ENCODE measurements at regions not wholly inside any gene's neighbourhood (a gene's known extent, or its start where the extent isn't known, plus 50 kb on each side); places are given as distances from the start of the nearest gene placed in this dataset.

GRCh38 chr6:119672725-119673124, 323.2 kb upstream of the MAN1A1 start:
- Mint-ChIP-seq H3K4me1 (peaks cover 28% of the 10 kb centered on the region), H3K9me3 (no peaks in the 10 kb centered on the region), H3K36me3 (ENCODE audit: low read depth) (no peaks in the 10 kb centered on the region), H3K27me3 (ENCODE audit: insufficient read depth, low read depth, poor library complexity) (peaks cover 2% of the 10 kb centered on the region), H3K4me3 (no peak overlapping the region), H3K27ac (peak overlapping the region; percentile 19; the same call in 1 of the 2 replicates)
- DNase-seq (ENCODE audit: low spot score): peak; percentile 56
- H3K4me1 ChIP-seq (ENCODE audit: insufficient read depth): peaks cover 15% of the 10 kb centered on the region
- H3K79me2 ChIP-seq (replicated peaks; ENCODE audit: insufficient read depth): no peaks in the 10 kb centered on the region
- peaks cover 3% of the 10 kb centered on the region; the same call in 1 of the 2 replicates for H3K9me2 ChIP-seq (ENCODE audit: insufficient read depth)
- TF ChIP-seq, protein P1, sequence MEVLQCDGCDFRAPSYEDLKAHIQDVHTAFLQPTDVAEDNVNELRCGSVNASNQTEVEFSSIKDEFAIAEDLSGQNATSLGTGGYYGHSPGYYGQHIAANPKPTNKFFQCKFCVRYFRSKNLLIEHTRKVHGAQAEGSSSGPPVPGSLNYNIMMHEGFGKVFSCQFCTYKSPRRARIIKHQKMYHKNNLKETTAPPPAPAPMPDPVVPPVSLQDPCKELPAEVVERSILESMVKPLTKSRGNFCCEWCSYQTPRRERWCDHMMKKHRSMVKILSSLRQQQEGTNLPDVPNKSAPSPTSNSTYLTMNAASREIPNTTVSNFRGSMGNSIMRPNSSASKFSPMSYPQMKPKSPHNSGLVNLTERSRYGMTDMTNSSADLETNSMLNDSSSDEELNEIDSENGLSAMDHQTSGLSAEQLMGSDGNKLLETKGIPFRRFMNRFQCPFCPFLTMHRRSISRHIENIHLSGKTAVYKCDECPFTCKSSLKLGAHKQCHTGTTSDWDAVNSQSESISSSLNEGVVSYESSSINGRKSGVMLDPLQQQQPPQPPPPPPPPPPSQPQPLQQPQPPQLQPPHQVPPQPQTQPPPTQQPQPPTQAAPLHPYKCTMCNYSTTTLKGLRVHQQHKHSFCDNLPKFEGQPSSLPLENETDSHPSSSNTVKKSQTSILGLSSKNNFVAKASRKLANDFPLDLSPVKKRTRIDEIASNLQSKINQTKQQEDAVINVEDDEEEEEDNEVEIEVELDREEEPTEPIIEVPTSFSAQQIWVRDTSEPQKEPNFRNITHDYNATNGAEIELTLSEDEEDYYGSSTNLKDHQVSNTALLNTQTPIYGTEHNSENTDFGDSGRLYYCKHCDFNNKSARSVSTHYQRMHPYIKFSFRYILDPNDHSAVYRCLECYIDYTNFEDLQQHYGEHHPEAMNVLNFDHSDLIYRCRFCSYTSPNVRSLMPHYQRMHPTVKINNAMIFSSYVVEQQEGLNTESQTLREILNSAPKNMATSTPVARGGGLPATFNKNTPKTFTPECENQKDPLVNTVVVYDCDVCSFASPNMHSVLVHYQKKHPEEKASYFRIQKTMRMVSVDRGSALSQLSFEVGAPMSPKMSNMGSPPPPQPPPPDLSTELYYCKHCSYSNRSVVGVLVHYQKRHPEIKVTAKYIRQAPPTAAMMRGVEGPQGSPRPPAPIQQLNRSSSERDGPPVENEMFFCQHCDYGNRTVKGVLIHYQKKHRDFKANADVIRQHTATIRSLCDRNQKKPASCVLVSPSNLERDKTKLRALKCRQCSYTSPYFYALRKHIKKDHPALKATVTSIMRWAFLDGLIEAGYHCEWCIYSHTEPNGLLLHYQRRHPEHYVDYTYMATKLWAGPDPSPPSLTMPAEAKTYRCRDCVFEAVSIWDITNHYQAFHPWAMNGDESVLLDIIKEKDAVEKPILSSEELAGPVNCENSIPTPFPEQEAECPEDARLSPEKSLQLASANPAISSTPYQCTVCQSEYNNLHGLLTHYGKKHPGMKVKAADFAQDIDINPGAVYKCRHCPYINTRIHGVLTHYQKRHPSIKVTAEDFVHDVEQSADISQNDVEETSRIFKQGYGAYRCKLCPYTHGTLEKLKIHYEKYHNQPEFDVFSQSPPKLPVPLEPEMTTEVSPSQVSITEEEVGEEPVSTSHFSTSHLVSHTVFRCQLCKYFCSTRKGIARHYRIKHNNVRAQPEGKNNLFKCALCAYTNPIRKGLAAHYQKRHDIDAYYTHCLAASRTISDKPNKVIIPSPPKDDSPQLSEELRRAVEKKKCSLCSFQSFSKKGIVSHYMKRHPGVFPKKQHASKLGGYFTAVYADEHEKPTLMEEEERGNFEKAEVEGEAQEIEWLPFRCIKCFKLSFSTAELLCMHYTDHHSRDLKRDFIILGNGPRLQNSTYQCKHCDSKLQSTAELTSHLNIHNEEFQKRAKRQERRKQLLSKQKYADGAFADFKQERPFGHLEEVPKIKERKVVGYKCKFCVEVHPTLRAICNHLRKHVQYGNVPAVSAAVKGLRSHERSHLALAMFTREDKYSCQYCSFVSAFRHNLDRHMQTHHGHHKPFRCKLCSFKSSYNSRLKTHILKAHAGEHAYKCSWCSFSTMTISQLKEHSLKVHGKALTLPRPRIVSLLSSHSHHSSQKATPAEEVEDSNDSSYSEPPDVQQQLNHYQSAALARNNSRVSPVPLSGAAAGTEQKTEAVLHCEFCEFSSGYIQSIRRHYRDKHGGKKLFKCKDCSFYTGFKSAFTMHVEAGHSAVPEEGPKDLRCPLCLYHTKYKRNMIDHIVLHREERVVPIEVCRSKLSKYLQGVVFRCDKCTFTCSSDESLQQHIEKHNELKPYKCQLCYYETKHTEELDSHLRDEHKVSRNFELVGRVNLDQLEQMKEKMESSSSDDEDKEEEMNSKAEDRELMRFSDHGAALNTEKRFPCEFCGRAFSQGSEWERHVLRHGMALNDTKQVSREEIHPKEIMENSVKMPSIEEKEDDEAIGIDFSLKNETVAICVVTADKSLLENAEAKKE (CRISPR knock-in tag; IDR thresholded peaks at IDR 0.05): peak; percentile 99
- no peak for TF ChIP-seq ZNF331 (CRISPR knock-in tag; IDR thresholded peaks at IDR 0.05; ENCODE audit: low read depth)
- peak; percentile 98 for ATAC-seq
- H4K20me1 ChIP-seq (replicated peaks; ENCODE audit: insufficient read depth): no peaks in the 10 kb centered on the region
- no peaks in the 10 kb centered on the region for H3F3A ChIP-seq (replicated peaks; ENCODE audit: low read depth)
- H3K4me3 ChIP-seq: no peak overlapping the region
- H3K27me3 ChIP-seq (ENCODE audit: insufficient read depth): no peaks in the 10 kb centered on the region
- H3K36me3 ChIP-seq (ENCODE audit: insufficient read depth): no peaks in the 10 kb centered on the region
- no peak overlapping the region for H3K27ac ChIP-seq (ENCODE audit: low read depth)
- H3K4me2 ChIP-seq: 0 out of 2 replicates have a peak overlapping the region, but pooled peaks have one; percentile 3
- H2AFZ ChIP-seq: no peak overlapping the region

DNA sequence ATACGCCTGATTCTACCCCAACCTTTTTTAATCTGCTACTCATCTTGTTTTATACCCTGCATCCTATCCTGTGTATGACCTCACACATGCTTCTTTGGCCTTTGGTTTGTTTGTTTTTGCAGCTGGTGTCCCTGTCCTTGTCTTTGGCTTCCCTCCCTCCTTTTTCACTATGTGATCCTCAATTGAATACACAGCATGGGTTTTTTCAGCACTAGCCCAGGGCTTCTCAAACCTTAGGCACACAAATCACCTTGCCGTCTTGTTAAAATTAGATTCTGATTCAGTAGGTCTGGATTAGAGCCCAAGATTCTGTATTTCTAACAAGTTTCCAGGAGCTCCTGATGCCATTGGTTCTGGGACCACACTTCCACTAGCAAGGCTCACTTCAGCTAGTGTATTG, 321.5 kb upstream of the MAN1A1 start:
- DNase-seq (ENCODE audit: low spot score) (peak; percentile 17), ATAC-seq (peak; percentile 78)
- no peak overlapping the region for H2AFZ ChIP-seq
- Mint-ChIP-seq H3K36me3 (ENCODE audit: low read depth) (peaks cover 9% of the 10 kb centered on the region; the same call in 2 of the 3 replicates), H3K27ac (peak overlapping the region; percentile 2; the same call in 1 of the 2 replicates), H3K9me3 (peaks cover 15% of the 10 kb centered on the region), H3K27me3 (ENCODE audit: insufficient read depth, low read depth, poor library complexity) (peaks cover 3% of the 10 kb centered on the region), H3K4me1 (peaks cover 24% of the 10 kb centered on the region), H3K4me3 (no peak overlapping the region)
- H3K4me3 ChIP-seq: no peak overlapping the region
- H3F3A ChIP-seq (replicated peaks; ENCODE audit: low read depth): no peaks in the 10 kb centered on the region
- no peaks in the 10 kb centered on the region for H3K36me3 ChIP-seq (ENCODE audit: insufficient read depth)
- peaks cover 3% of the 10 kb centered on the region; the same call in 1 of the 2 replicates for H3K9me2 ChIP-seq (ENCODE audit: insufficient read depth)
- no peaks in the 10 kb centered on the region for H3K27me3 ChIP-seq (ENCODE audit: insufficient read depth)
- H3K79me2 ChIP-seq (replicated peaks; ENCODE audit: insufficient read depth): no peaks in the 10 kb centered on the region
- H4K20me1 ChIP-seq (replicated peaks; ENCODE audit: insufficient read depth): no peaks in the 10 kb centered on the region
- peaks cover 15% of the 10 kb centered on the region for H3K4me1 ChIP-seq (ENCODE audit: insufficient read depth)
- H3K27ac ChIP-seq (ENCODE audit: low read depth): no peak overlapping the region
- H3K4me2 ChIP-seq: no peak overlapping the region
- TF ChIP-seq EZH2phosphoT487 (IDR thresholded peaks at IDR 0.05; ENCODE audit: unreplicated experiment) (no peak), POLR2AphosphoS5 (IDR thresholded peaks at IDR 0.05; ENCODE audit: low read depth) (no peak), EZH2 (IDR thresholded peaks at IDR 0.05; ENCODE audit: low read depth, unreplicated experiment) (no peak), ZNF114 (CRISPR knock-in tag; IDR thresholded peaks at IDR 0.05) (no peak)
- TF ChIP-seq, protein P1 (CRISPR knock-in tag; IDR thresholded peaks at IDR 0.05): no peak
